ENCODE measurements at regions not wholly inside any gene's neighbourhood (a gene's known extent, or its start where the extent isn't known, plus 50 kb on each side); places are given as distances from the start of the nearest gene placed in this dataset.

DNA sequence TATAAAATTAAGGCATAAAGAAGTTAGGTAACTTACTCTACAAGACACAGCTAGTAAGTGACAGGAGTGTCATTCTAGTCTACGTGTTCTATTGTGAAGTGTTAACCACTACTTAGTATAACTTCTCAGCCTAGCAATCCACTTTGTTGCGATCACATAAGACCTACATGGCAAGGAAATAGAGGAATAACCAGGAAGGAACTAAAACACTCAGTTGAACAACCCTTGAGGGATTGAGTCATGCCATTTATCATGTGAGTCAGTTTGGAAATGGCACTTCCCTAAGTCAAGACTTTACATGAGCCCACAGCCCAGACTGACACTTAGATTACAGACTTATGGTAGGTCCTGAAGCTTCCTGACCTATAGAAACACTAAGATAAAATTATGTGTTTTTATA is 279.5 kb upstream of the PCDH20 start:
- Histone ChIP-seq H3K27me3 (ENCODE audit: control insufficient read depth, insufficient read depth, low read length) (no peaks in the 10 kb centered on the region), H3K9me3 (ENCODE audit: control insufficient read depth, insufficient read depth, low read length) (no peaks in the 10 kb centered on the region), H3K9ac (ENCODE audit: low read depth, low read length) (no peak overlapping the region), H3K4me1 (ENCODE audit: control insufficient read depth, insufficient read depth, low read length) (0 out of 2 replicates have a peak, but pooled peaks cover under 1% of the 10 kb centered on the region), H3K27ac (ENCODE audit: low read depth, low read length) (no peak overlapping the region), H3K36me3 (ENCODE audit: control insufficient read depth, insufficient read depth, low read length) (no peaks in the 10 kb centered on the region), H3K4me3 (ENCODE audit: low read depth, low read length) (no peak overlapping the region)

DNA sequence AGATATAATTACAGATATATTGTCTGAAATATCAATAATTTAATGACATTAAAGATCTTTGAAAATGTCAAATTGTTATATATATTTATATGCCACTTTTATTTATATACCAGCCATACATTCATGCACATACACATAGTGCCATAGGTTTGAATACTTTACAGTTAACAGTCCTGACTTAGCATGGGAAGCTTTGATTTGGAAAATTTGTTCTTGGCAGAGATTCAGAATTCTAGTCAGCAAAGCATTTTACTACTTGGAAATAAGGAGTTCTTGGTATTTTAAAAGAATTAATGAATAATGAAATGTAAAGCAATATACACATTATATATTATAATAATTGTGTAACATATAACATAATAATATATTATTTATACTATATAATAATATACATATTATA is 277.0 kb upstream of the PCDH20 start:
- no peaks in the 10 kb centered on the region for H3K4me1 ChIP-seq (ENCODE audit: control insufficient read depth, insufficient read depth, low read length)
- no peak overlapping the region for H3K27ac ChIP-seq (ENCODE audit: low read depth, low read length)
- no peak overlapping the region for H3K9ac ChIP-seq (ENCODE audit: low read depth, low read length)
- H3K9me3 ChIP-seq (ENCODE audit: control insufficient read depth, insufficient read depth, low read length), result no peaks in the 10 kb centered on the region
- H3K4me3 ChIP-seq (ENCODE audit: low read depth, low read length), result no peak overlapping the region
- no peaks in the 10 kb centered on the region for H3K36me3 ChIP-seq (ENCODE audit: control insufficient read depth, insufficient read depth, low read length)
- H3K27me3 ChIP-seq (ENCODE audit: control insufficient read depth, insufficient read depth, low read length), result no peaks in the 10 kb centered on the region

DNA sequence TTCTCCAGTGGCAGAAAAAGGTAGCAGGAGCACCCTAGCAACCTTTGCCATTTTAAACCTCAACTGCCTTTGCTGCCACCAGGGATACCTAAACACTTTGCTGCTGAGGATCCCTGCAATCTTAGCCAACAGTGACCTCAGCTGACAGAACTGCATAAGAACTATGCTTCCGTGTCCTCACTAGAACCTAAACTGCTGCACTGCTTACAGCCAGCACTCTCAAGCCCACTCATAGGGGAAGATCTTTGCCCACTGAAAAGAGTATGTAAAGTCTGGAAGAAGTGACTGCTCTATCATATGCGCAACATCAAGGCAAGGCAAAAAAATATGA is 270.0 kb upstream of the PCDH20 start:
- no peak overlapping the region for H3K9ac ChIP-seq (ENCODE audit: low read depth, low read length)
- H3K36me3 ChIP-seq (ENCODE audit: control insufficient read depth, insufficient read depth, low read length), result no peaks in the 10 kb centered on the region
- H3K4me3 ChIP-seq (ENCODE audit: low read depth, low read length), result no peak overlapping the region
- no peaks in the 10 kb centered on the region for H3K4me1 ChIP-seq (ENCODE audit: control insufficient read depth, insufficient read depth, low read length)
- H3K9me3 ChIP-seq (ENCODE audit: control insufficient read depth, insufficient read depth, low read length), result peaks cover 3% of the 10 kb centered on the region; the same call in 1 of the 2 replicates
- H3K27ac ChIP-seq (ENCODE audit: low read depth, low read length), result no peak overlapping the region
- H3K27me3 ChIP-seq (ENCODE audit: control insufficient read depth, insufficient read depth, low read length), result no peaks in the 10 kb centered on the region

DNA sequence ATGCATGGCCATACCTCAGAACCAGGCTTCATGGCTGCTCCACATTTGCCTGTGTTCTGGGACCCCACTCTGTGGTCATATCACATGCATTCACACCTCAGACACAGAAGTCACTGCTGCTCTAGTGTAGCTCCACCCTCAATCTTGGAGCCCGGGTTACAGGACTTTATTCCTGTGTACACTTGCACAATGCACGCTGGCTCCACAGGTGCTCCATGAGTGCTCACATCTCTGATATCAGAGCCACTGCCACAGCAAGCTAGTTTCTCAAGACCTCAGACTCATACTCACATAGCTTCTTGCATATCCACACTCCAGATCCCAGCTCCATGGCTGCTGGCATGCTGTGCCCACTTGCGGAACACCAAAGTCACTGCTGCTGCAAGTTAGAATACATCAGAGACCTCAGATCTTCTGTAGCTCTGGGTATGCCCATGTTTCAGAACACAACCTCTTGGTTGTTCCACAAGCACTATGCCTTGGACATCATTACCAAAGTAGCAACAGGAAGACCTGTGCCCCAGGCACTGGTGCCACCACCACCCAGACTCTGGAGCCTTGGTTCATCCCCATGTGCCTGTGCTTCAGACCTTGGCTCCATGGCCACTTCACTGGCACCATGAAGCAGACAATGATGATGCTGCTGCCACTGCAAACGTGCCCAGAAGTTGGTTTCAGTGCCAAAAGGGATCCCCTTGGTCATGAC is 269.5 kb upstream of the PCDH20 start:
- H3K27ac ChIP-seq (ENCODE audit: low read depth, low read length), result no peak overlapping the region
- peaks cover 3% of the 10 kb centered on the region; the same call in 1 of the 2 replicates for H3K9me3 ChIP-seq (ENCODE audit: control insufficient read depth, insufficient read depth, low read length)
- H3K9ac ChIP-seq (ENCODE audit: low read depth, low read length), result no peak overlapping the region
- no peak overlapping the region for H3K4me3 ChIP-seq (ENCODE audit: low read depth, low read length)
- no peaks in the 10 kb centered on the region for H3K36me3 ChIP-seq (ENCODE audit: control insufficient read depth, insufficient read depth, low read length)
- H3K4me1 ChIP-seq (ENCODE audit: control insufficient read depth, insufficient read depth, low read length), result no peaks in the 10 kb centered on the region
- H3K27me3 ChIP-seq (ENCODE audit: control insufficient read depth, insufficient read depth, low read length), result no peaks in the 10 kb centered on the region

DNA sequence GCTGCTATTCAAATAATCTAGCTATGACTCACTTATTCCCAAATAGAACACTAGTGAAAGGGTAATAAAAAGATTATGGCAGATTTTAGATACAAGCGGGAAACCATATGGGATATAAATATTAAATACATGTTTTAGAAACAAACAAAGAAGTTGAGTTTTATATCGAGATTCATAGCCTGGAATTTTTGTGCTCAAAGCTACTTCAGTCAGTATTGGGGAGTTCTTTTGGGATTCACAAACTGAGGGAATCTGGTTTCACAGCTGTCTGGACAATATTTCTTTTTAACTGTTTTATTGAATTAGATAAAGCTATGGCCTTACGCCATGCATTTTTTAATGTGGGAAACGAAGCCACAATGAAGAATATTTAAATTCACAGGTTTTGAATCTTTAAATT is 257.1 kb upstream of the PCDH20 start:
- Histone ChIP-seq H3K27me3 (ENCODE audit: control insufficient read depth, insufficient read depth, low read length) (no peaks in the 10 kb centered on the region), H3K27ac (ENCODE audit: low read depth, low read length) (no peak overlapping the region), H3K9me3 (ENCODE audit: control insufficient read depth, insufficient read depth, low read length) (no peaks in the 10 kb centered on the region), H3K36me3 (ENCODE audit: control insufficient read depth, insufficient read depth, low read length) (no peaks in the 10 kb centered on the region), H3K4me3 (ENCODE audit: low read depth, low read length) (no peak overlapping the region), H3K4me1 (ENCODE audit: control insufficient read depth, insufficient read depth, low read length) (no peaks in the 10 kb centered on the region), H3K9ac (ENCODE audit: low read depth, low read length) (no peak overlapping the region)

DNA sequence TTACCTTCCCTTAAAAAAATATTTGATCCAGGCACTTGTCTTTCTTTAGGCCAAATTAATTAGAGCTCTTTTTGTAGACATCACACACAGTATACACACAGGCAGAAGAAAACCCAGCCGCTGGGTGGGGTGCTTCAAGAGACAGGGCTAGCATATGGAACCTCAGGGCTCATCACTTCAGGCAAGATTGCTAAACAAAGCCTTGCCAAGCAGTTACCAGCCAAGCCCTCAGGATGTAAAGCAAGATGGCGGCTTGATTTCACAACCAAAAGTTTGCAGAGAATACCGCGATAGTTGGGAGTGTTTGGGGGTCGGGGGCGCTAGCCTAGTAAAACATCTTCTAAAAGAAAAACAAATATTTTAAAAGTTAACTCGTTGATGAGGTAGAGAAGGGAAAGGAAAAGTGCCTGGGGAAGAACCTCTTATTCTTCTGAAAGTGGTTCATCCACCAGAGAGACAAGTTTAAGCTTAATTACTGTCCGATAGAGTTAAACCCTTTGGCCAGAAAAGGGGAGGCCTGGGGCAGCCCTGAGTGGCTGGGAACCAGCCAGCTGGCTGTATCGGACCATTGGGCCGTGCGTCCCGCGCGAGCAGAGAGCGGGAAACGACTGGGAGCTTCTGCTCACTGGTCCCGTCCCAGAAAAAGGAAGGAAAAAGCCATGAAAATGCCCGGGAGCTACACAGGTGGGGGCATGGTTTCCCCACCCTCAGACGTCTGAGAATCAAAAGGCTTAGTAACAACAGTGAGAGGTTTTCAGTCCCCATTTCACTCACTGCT is 254.9 kb upstream of the PCDH20 start:
- no peak overlapping the region for H3K27ac ChIP-seq (ENCODE audit: low read depth, low read length)
- H3K4me3 ChIP-seq (ENCODE audit: low read depth, low read length), result no peak overlapping the region
- H3K27me3 ChIP-seq (ENCODE audit: control insufficient read depth, insufficient read depth, low read length), result no peaks in the 10 kb centered on the region
- no peaks in the 10 kb centered on the region for H3K4me1 ChIP-seq (ENCODE audit: control insufficient read depth, insufficient read depth, low read length)
- no peaks in the 10 kb centered on the region for H3K9me3 ChIP-seq (ENCODE audit: control insufficient read depth, insufficient read depth, low read length)
- H3K9ac ChIP-seq (ENCODE audit: low read depth, low read length), result no peak overlapping the region
- H3K36me3 ChIP-seq (ENCODE audit: control insufficient read depth, insufficient read depth, low read length), result no peaks in the 10 kb centered on the region

DNA sequence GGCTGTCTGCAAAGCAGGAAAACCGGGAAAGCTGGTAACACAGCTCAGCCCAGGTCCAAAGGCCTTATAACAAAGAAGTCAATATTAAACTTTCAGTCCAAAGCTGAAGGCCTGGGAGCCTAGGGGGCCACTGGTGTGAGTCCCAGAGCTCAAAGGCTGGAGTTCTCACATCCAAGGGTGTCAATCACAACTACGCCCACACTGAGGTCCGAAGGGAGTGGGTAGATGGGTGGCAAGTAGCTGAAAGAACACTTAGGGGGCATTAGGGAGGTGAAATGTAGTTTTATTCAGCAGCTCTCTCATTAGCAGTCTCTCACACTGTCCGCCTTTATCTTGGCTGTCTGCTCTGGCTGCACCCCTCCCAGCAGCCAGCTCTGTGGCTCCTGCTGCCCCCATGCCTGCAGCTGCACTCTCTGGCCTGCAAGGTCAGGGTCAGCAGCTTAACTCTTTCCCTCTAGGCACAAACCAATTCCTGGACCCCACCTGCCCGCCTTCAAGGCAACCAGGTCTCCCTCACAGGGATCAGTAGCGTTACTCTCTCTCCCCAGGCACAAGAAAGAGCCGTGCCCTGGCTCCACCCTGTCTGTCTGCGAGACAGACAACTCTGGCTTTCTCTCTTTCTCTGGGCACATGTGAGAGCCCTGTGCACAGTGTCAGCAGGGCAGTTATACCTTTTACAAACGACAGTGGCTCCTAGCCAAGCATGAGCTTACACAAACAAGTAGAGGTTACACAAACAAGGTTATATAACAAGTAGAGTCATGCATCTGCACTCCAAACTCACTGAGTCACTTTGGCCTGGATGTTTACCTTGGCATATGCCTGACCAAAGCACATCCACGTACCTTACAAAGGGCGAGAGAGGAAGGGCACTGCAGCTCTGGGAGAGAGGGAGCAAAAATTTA is 249.4 kb upstream of the PCDH20 start:
- H3K27ac ChIP-seq (ENCODE audit: low read depth, low read length), result no peak overlapping the region

DNA sequence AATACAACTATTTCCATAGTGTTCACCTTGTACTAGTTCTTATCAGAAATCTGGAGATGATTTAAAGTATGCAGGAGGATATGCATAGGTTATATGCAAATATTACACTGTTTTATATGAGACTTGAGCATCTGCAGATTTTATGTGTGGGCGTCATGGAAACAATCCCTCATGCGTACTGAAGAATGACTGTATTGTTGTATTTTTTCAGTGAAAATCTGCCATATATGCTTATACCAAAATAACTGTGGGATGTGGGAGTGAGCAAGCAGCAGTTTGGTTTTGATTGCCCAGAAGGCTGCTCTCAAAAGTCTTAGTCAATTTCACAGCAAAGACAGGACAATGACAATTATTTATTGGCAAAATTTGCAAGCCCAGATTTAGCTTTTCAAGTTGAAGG is 238.8 kb upstream of the PCDH20 start:
- H3K4me3 ChIP-seq (ENCODE audit: low read depth, low read length), result no peak overlapping the region
- H3K27me3 ChIP-seq (ENCODE audit: control insufficient read depth, insufficient read depth, low read length), result no peaks in the 10 kb centered on the region
- H3K27ac ChIP-seq (ENCODE audit: low read depth, low read length), result no peak overlapping the region
- no peak overlapping the region for H3K9ac ChIP-seq (ENCODE audit: low read depth, low read length)
- H3K36me3 ChIP-seq (ENCODE audit: control insufficient read depth, insufficient read depth, low read length), result no peaks in the 10 kb centered on the region
- no peaks in the 10 kb centered on the region for H3K4me1 ChIP-seq (ENCODE audit: control insufficient read depth, insufficient read depth, low read length)
- no peaks in the 10 kb centered on the region for H3K9me3 ChIP-seq (ENCODE audit: control insufficient read depth, insufficient read depth, low read length)

More for the DNA sequence above, 249.4 kb upstream of the PCDH20 start:
- no peaks in the 10 kb centered on the region for H3K36me3 ChIP-seq (ENCODE audit: control insufficient read depth, insufficient read depth, low read length)
- H3K9ac ChIP-seq (ENCODE audit: low read depth, low read length), result no peak overlapping the region
- no peaks in the 10 kb centered on the region for H3K9me3 ChIP-seq (ENCODE audit: control insufficient read depth, insufficient read depth, low read length)
- H3K27me3 ChIP-seq (ENCODE audit: control insufficient read depth, insufficient read depth, low read length), result no peaks in the 10 kb centered on the region
- no peak overlapping the region for H3K4me3 ChIP-seq (ENCODE audit: low read depth, low read length)
- H3K4me1 ChIP-seq (ENCODE audit: control insufficient read depth, insufficient read depth, low read length), result no peaks in the 10 kb centered on the region

DNA sequence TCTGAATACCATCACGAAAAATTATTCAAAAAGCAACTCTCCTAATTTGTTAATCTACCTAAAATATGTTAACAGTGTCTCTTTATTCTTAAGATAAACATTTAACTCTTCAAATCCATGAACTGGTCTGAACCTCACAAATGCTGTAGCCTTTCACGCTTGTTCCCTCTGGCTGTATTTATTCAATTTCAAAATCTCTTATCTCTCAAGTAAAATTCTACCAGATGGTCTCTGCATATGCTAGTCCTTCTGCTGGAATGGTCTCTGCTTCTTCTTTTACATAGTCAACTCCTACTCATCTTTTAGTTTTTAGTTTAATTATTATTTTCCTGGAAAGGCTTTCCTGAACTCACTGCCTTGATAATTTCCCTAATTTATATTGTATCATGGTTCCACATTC is 232.9 kb upstream of the PCDH20 start:
- Histone ChIP-seq H3K4me1 (ENCODE audit: control insufficient read depth, insufficient read depth, low read length) (no peaks in the 10 kb centered on the region), H3K4me3 (ENCODE audit: low read depth, low read length) (no peak overlapping the region), H3K9ac (ENCODE audit: low read depth, low read length) (no peak overlapping the region), H3K27me3 (ENCODE audit: control insufficient read depth, insufficient read depth, low read length) (no peaks in the 10 kb centered on the region), H3K36me3 (ENCODE audit: control insufficient read depth, insufficient read depth, low read length) (no peaks in the 10 kb centered on the region), H3K9me3 (ENCODE audit: control insufficient read depth, insufficient read depth, low read length) (no peaks in the 10 kb centered on the region), H3K27ac (ENCODE audit: low read depth, low read length) (no peak overlapping the region)

DNA sequence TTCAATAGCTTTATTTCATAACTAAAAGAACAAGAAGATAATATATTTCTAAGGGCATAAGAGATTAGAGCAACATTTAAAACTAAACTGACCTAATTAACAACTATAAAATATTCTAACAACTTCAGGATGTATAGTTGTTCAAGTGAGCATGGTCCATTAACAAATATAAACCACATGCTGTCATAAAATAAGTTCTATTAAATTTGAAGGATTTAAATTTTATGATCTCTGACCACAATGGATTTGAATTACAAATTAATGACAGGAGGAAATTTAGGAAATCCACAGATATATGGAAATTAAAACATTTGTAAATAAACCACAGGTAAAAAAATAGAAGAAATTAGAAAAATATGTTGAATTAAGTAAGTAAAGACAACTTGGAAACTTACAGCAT is 196.5 kb upstream of the PCDH20 start:
- Histone ChIP-seq H3K4me3 (ENCODE audit: low read depth, low read length) (no peak overlapping the region), H3K27ac (ENCODE audit: low read depth, low read length) (no peak overlapping the region), H3K9me3 (ENCODE audit: control insufficient read depth, insufficient read depth, low read length) (no peaks in the 10 kb centered on the region; the same call in 1 of the 2 replicates), H3K4me1 (ENCODE audit: control insufficient read depth, insufficient read depth, low read length) (peaks cover 7% of the 10 kb centered on the region), H3K9ac (ENCODE audit: low read depth, low read length) (no peak overlapping the region), H3K36me3 (ENCODE audit: control insufficient read depth, insufficient read depth, low read length) (no peaks in the 10 kb centered on the region), H3K27me3 (ENCODE audit: control insufficient read depth, insufficient read depth, low read length) (no peaks in the 10 kb centered on the region)

DNA sequence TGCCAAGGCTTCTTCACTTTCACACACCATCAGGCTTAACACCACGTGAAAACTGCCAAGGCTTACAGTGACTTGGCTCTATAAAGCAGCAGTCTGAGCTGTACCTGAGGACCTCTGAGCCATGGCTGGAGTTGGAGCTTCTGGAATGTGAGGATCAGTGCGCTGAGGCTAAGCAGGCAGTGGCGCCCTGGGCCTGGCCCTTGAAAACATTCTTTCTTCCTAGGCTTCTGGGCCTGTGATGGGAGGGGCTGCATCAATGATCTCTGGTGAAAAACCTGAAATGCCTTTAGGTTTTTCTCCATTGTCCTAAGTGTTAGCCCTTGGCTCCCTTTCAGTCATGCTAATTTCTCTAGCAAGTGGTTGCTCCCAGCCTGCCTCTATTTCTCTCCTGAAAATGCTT is 192.5 kb upstream of the PCDH20 start:
- H3K36me3 ChIP-seq (ENCODE audit: control insufficient read depth, insufficient read depth, low read length), result no peaks in the 10 kb centered on the region
- no peaks in the 10 kb centered on the region; the same call in 1 of the 2 replicates for H3K9me3 ChIP-seq (ENCODE audit: control insufficient read depth, insufficient read depth, low read length)
- no peak overlapping the region for H3K9ac ChIP-seq (ENCODE audit: low read depth, low read length)
- peak overlapping the region; percentile 49 for H3K27ac ChIP-seq (ENCODE audit: low read depth, low read length)
- no peak overlapping the region for H3K4me3 ChIP-seq (ENCODE audit: low read depth, low read length)
- H3K4me1 ChIP-seq (ENCODE audit: control insufficient read depth, insufficient read depth, low read length), result peaks cover 7% of the 10 kb centered on the region
- no peaks in the 10 kb centered on the region for H3K27me3 ChIP-seq (ENCODE audit: control insufficient read depth, insufficient read depth, low read length)
